ENCODE measurements at regions not wholly inside any gene's neighbourhood (a gene's known extent, or its start where the extent isn't known, plus 50 kb on each side); places are given as distances from the start of the nearest gene placed in this dataset.

DNA sequence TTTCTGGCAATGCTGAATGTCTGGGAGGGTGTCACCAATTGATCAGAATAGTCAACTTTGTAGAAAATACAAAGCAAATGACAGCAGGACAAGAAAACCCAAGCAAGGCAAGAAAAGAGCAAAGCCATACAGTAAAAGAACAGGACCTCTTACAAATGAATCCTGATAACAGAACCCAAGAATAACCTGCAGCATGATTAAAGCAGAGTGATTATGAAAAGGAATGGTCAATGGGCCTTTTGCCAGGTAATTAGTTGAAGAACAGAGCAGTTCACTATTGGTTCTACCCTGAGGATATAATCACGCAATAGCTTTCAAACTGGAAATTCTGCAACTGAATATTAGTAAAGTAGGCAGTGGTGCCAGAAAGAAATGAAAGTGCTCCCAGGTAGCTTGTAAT is 319.8 kb downstream of the FRK start:
- TF ChIP-seq, protein P1, sequence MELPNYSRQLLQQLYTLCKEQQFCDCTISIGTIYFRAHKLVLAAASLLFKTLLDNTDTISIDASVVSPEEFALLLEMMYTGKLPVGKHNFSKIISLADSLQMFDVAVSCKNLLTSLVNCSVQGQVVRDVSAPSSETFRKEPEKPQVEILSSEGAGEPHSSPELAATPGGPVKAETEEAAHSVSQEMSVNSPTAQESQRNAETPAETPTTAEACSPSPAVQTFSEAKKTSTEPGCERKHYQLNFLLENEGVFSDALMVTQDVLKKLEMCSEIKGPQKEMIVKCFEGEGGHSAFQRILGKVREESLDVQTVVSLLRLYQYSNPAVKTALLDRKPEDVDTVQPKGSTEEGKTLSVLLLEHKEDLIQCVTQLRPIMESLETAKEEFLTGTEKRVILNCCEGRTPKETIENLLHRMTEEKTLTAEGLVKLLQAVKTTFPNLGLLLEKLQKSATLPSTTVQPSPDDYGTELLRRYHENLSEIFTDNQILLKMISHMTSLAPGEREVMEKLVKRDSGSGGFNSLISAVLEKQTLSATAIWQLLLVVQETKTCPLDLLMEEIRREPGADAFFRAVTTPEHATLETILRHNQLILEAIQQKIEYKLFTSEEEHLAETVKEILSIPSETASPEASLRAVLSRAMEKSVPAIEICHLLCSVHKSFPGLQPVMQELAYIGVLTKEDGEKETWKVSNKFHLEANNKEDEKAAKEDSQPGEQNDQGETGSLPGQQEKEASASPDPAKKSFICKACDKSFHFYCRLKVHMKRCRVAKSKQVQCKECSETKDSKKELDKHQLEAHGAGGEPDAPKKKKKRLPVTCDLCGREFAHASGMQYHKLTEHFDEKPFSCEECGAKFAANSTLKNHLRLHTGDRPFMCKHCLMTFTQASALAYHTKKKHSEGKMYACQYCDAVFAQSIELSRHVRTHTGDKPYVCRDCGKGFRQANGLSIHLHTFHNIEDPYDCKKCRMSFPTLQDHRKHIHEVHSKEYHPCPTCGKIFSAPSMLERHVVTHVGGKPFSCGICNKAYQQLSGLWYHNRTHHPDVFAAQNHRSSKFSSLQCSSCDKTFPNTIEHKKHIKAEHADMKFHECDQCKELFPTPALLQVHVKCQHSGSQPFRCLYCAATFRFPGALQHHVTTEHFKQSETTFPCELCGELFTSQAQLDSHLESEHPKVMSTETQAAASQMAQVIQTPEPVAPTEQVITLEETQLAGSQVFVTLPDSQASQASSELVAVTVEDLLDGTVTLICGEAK (IDR thresholded peaks at IDR 0.05; ENCODE audit: borderline replicate concordance) = no peak
- TF ChIP-seq, protein P2, sequence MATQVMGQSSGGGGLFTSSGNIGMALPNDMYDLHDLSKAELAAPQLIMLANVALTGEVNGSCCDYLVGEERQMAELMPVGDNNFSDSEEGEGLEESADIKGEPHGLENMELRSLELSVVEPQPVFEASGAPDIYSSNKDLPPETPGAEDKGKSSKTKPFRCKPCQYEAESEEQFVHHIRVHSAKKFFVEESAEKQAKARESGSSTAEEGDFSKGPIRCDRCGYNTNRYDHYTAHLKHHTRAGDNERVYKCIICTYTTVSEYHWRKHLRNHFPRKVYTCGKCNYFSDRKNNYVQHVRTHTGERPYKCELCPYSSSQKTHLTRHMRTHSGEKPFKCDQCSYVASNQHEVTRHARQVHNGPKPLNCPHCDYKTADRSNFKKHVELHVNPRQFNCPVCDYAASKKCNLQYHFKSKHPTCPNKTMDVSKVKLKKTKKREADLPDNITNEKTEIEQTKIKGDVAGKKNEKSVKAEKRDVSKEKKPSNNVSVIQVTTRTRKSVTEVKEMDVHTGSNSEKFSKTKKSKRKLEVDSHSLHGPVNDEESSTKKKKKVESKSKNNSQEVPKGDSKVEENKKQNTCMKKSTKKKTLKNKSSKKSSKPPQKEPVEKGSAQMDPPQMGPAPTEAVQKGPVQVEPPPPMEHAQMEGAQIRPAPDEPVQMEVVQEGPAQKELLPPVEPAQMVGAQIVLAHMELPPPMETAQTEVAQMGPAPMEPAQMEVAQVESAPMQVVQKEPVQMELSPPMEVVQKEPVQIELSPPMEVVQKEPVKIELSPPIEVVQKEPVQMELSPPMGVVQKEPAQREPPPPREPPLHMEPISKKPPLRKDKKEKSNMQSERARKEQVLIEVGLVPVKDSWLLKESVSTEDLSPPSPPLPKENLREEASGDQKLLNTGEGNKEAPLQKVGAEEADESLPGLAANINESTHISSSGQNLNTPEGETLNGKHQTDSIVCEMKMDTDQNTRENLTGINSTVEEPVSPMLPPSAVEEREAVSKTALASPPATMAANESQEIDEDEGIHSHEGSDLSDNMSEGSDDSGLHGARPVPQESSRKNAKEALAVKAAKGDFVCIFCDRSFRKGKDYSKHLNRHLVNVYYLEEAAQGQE (IDR thresholded peaks at IDR 0.05; ENCODE audit: low read depth, low read length) = no peak
- TF ChIP-seq NFYB (IDR thresholded peaks at IDR 0.05; ENCODE audit: insufficient read depth, low read depth, low read length) = no peak
- no peak for TF ChIP-seq STAT1 (conservative IDR thresholded peaks at IDR 0.05)
- no peak for TF ChIP-seq POLR2AphosphoS5 (IDR thresholded peaks at IDR 0.05; ENCODE audit: low read length)
- TF ChIP-seq, protein P3, sequence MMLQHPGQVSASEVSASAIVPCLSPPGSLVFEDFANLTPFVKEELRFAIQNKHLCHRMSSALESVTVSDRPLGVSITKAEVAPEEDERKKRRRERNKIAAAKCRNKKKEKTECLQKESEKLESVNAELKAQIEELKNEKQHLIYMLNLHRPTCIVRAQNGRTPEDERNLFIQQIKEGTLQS (IDR thresholded peaks at IDR 0.05; ENCODE audit: borderline replicate concordance, extremely low read depth, low read depth, low read length) = no peak
- TF ChIP-seq POLR2A (IDR thresholded peaks at IDR 0.05; ENCODE audit: low read depth, low read length) = no peak
- TF ChIP-seq CHD2 (IDR thresholded peaks at IDR 0.05; ENCODE audit: borderline replicate concordance, low read depth, low read length) = no peak
- TF ChIP-seq, protein P4, sequence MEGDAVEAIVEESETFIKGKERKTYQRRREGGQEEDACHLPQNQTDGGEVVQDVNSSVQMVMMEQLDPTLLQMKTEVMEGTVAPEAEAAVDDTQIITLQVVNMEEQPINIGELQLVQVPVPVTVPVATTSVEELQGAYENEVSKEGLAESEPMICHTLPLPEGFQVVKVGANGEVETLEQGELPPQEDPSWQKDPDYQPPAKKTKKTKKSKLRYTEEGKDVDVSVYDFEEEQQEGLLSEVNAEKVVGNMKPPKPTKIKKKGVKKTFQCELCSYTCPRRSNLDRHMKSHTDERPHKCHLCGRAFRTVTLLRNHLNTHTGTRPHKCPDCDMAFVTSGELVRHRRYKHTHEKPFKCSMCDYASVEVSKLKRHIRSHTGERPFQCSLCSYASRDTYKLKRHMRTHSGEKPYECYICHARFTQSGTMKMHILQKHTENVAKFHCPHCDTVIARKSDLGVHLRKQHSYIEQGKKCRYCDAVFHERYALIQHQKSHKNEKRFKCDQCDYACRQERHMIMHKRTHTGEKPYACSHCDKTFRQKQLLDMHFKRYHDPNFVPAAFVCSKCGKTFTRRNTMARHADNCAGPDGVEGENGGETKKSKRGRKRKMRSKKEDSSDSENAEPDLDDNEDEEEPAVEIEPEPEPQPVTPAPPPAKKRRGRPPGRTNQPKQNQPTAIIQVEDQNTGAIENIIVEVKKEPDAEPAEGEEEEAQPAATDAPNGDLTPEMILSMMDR (IDR thresholded peaks at IDR 0.05 in 2 of 3, conservative IDR thresholded peaks at IDR 0.05 in 1 of 3; ENCODE audit: control insufficient read depth in 2 of 3, extremely low read depth in 1 of 3, insufficient read depth in 1 of 3, low read depth in 3 of 3, low read length in 3 of 3) = no peak
- no peak for TF ChIP-seq ZNF274 (IDR thresholded peaks at IDR 0.05; ENCODE audit: insufficient read depth, insufficient read length)
- TF ChIP-seq EZH2 (IDR thresholded peaks at IDR 0.05; ENCODE audit: borderline replicate concordance, control insufficient read depth, low read depth, low read length) = no peak
- TF ChIP-seq, protein P5, sequence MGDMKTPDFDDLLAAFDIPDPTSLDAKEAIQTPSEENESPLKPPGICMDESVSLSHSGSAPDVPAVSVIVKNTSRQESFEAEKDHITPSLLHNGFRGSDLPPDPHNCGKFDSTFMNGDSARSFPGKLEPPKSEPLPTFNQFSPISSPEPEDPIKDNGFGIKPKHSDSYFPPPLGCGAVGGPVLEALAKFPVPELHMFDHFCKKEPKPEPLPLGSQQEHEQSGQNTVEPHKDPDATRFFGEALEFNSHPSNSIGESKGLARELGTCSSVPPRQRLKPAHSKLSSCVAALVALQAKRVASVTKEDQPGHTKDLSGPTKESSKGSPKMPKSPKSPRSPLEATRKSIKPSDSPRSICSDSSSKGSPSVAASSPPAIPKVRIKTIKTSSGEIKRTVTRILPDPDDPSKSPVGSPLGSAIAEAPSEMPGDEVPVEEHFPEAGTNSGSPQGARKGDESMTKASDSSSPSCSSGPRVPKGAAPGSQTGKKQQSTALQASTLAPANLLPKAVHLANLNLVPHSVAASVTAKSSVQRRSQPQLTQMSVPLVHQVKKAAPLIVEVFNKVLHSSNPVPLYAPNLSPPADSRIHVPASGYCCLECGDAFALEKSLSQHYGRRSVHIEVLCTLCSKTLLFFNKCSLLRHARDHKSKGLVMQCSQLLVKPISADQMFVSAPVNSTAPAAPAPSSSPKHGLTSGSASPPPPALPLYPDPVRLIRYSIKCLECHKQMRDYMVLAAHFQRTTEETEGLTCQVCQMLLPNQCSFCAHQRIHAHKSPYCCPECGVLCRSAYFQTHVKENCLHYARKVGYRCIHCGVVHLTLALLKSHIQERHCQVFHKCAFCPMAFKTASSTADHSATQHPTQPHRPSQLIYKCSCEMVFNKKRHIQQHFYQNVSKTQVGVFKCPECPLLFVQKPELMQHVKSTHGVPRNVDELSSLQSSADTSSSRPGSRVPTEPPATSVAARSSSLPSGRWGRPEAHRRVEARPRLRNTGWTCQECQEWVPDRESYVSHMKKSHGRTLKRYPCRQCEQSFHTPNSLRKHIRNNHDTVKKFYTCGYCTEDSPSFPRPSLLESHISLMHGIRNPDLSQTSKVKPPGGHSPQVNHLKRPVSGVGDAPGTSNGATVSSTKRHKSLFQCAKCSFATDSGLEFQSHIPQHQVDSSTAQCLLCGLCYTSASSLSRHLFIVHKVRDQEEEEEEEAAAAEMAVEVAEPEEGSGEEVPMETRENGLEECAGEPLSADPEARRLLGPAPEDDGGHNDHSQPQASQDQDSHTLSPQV (IDR thresholded peaks at IDR 0.05) = no peak
- no peak for TF ChIP-seq SMC3 (IDR thresholded peaks at IDR 0.05; ENCODE audit: borderline replicate concordance, low read length)
